Testis (tissue), 2 donors: ENCODE measurements at regions not wholly inside any gene's neighbourhood (a gene's known extent, or its start where the extent isn't known, plus 50 kb on each side); places are given as distances from the start of the nearest gene placed in this dataset.

Experiments
- CTCF ChIP-seq, 3 experiments: fragments of 450-650 bp in 2 of 3; fragments of 200-600 bp in 1 of 3; sonication (generic) in 1 of 3; IDR thresholded peaks; one replicate each; pipeline ENCODE4 v1.5.1; 2016 to 2019; ENCODE audit warnings: antibody characterized with exemption in 3 of 3, mild to moderate bottlenecking in 2 of 3, moderate library complexity in 1 of 3
- POLR2A ChIP-seq: fragments of 450-650 bp; IDR thresholded peaks from one replicate; pipeline ENCODE4 v1.6.1; 2017; ENCODE audit warnings: antibody characterized with exemption, mild to moderate bottlenecking, moderate library complexity

- TF ChIP-seq CTCF (IDR thresholded peaks at IDR 0.05) (no peak), POLR2A (no peak)
Measured at GRCh38 chr6:159107451-159108260, 61.5 kb upstream of the FNDC1 start.
